Left ventricle myocardium inferior (tissue), 1 donor: ENCODE measurements at regions not wholly inside any gene's neighbourhood (a gene's known extent, or its start where the extent isn't known, plus 50 kb on each side); places are given as distances from the start of the nearest gene placed in this dataset.
A peak's percentile ranks its signal among the peaks of the same experiment; 100 is the strongest.

ENCODE experiments used
- DNase-seq: peaks from one replicate; pipeline ENCODE4 v3.0.0-alpha.2; 2020
- H3K27ac ChIP-seq: fragments of 200-600 bp; replicated peaks from 2 replicates; pipeline ENCODE4 v1.8.0; 2021
- H3K27me3 ChIP-seq: fragments of 200-600 bp; 2 replicates; pipeline ENCODE4 v1.8.0; 2021; ENCODE audit warnings: low read depth
- H3K36me3 ChIP-seq: fragments of 200-600 bp; 2 replicates; pipeline ENCODE4 v1.8.0; 2021
- H3K4me1 ChIP-seq: fragments of 200-600 bp; 2 replicates; pipeline ENCODE4 v1.8.0; 2021
- H3K4me3 ChIP-seq: fragments of 200-600 bp; 2 replicates; pipeline ENCODE4 v1.8.0; 2021; ENCODE audit warnings: mild to moderate bottlenecking, moderate library complexity
- H3K9me3 ChIP-seq: fragments of 200-600 bp; replicated peaks from 2 replicates; pipeline ENCODE4 v1.8.0; 2021
- intact Hi-C: fragments of 100-400 bp; cut with micrococcal nuclease; formaldehyde crosslinking; loops from one replicate; pipeline ENCODE4 v1.11.0; 2022
- TF ChIP-seq, protein P1 (sequence below): fragments of 200-600 bp; IDR thresholded peaks from 2 replicates; pipeline ENCODE4 v1.8.0; 2021; ENCODE audit warnings: antibody characterized with exemption, mild to moderate bottlenecking, borderline replicate concordance
- donor health status: DM: no; HTN: yes; CAD: no; lungs with severe emphysema.

DNA sequence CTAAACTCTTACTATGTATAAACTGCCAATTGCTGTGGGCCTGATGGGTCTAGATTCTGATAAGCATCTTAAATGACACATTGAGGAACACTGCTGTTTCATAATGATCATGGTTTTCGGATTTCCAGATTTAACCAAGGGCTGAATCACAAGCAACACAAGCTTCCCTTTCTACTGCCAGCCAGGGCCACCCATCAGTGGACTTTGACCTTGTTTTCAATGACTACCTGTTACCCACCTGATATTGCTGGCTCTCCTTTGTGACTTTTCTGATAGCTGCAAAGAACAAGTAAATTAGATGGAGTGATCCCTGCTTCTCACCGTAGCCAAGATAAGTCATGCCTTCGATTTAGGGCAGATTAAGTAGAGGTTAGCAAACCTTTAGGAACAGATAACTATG is 259.0 kb downstream of the PAX3 start:
- TF ChIP-seq, protein P1, sequence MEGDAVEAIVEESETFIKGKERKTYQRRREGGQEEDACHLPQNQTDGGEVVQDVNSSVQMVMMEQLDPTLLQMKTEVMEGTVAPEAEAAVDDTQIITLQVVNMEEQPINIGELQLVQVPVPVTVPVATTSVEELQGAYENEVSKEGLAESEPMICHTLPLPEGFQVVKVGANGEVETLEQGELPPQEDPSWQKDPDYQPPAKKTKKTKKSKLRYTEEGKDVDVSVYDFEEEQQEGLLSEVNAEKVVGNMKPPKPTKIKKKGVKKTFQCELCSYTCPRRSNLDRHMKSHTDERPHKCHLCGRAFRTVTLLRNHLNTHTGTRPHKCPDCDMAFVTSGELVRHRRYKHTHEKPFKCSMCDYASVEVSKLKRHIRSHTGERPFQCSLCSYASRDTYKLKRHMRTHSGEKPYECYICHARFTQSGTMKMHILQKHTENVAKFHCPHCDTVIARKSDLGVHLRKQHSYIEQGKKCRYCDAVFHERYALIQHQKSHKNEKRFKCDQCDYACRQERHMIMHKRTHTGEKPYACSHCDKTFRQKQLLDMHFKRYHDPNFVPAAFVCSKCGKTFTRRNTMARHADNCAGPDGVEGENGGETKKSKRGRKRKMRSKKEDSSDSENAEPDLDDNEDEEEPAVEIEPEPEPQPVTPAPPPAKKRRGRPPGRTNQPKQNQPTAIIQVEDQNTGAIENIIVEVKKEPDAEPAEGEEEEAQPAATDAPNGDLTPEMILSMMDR: no peak
- H3K9me3 ChIP-seq: no peaks in the 10 kb centered on the region
- H3K4me1 ChIP-seq: no peaks in the 10 kb centered on the region
- no peak overlapping the region for H3K4me3 ChIP-seq
- no peaks in the 10 kb centered on the region for H3K36me3 ChIP-seq
- peaks cover 24% of the 10 kb centered on the region for H3K27me3 ChIP-seq
- intact Hi-C loops: no loop called here
- H3K27ac ChIP-seq: no peak overlapping the region
- no peak for DNase-seq

DNA sequence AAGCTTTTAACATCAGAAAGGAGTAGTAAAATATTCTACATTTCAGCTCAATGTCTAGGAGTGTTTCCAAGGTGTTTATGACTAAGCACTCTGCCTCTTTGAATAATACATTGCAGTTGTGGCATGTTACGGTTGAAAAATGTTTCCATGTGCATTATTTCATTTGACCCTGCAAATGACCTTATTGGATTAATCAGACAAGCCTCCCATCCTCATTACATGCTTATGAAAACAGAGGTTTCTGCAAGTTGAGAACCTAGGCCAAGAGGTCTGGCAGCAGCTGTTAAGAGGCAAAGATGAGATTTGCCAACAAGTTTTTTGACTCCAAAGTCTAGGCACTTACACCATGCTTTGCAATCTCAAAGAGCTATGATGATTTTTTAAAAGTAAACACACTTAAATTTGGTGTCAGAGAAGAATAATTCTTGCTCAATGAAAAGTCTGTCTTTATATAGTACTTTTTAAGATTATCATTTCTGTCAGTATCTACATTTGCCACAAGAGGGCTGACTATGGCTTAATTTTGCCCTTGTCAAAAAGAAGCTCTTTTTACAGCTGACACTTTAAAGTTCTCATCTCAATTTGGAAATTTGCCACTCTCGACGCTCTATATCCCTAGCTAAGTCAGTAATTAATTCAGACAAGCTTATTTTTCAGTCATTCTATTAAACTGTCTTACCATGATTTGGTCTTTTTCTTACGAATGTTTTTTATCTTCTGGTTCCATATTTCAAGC is 260.6 kb downstream of the PAX3 start:
- intact Hi-C loops: no loop called here
- peaks cover 22% of the 10 kb centered on the region for H3K27me3 ChIP-seq
- H3K4me3 ChIP-seq: no peak overlapping the region
- TF ChIP-seq, protein P1: peak; percentile 49
- DNase-seq: no peak
- H3K27ac ChIP-seq: no peak overlapping the region
- no peaks in the 10 kb centered on the region for H3K9me3 ChIP-seq
- no peaks in the 10 kb centered on the region for H3K4me1 ChIP-seq
- no peaks in the 10 kb centered on the region for H3K36me3 ChIP-seq

DNA sequence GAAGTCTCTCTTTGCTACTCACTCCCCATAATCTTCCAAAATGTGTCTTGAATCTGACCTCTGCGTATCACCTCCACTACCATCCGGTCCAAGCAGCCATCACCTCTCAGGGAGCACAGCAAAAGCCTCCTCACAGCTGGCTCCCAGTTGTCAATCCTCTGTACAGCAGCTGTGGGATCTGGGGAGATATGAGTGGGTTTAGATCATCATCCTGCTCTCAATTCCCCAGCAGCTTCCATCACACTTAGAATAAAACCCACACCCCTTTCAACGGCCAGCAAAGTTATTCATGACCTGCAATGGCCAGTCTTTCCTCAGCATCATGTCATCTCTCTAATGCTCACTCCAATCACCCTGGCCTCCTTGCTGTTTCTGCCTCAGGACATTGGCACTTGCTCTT is 261.6 kb downstream of the PAX3 start:
- Histone ChIP-seq H3K36me3 (no peaks in the 10 kb centered on the region), H3K27me3 (peaks cover 22% of the 10 kb centered on the region), H3K27ac (no peak overlapping the region), H3K4me3 (no peak overlapping the region), H3K9me3 (no peaks in the 10 kb centered on the region), H3K4me1 (no peaks in the 10 kb centered on the region)
- intact Hi-C loops: no loop called here
- TF ChIP-seq, protein P1: no peak
- DNase-seq: no peak

DNA sequence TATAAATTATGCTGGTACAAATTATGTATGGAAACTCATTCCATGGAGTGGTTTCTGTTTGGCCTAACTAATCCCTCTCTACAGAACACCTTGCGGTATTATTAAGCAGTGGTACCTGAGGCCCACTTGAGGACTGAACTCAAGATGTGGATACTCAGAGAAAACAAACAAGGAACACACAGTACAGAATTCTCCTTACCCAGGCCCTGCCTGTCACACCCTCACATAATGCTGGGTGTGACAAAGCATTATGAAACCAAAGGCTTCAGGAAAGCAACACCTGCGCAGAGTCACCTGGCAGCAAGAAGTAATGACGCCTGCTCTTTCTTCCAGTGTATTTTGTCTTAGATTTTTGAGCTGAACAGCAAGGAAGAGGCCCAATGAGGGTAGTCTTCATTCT is 264.7 kb downstream of the PAX3 start:
- H3K27ac ChIP-seq: no peak overlapping the region
- peaks cover 6% of the 10 kb centered on the region for H3K9me3 ChIP-seq
- no peaks in the 10 kb centered on the region for H3K4me1 ChIP-seq
- intact Hi-C loops: no loop called here
- TF ChIP-seq, protein P1: no peak
- no peaks in the 10 kb centered on the region for H3K36me3 ChIP-seq
- peaks cover 8% of the 10 kb centered on the region for H3K27me3 ChIP-seq
- H3K4me3 ChIP-seq: no peak overlapping the region
- no peak for DNase-seq

DNA sequence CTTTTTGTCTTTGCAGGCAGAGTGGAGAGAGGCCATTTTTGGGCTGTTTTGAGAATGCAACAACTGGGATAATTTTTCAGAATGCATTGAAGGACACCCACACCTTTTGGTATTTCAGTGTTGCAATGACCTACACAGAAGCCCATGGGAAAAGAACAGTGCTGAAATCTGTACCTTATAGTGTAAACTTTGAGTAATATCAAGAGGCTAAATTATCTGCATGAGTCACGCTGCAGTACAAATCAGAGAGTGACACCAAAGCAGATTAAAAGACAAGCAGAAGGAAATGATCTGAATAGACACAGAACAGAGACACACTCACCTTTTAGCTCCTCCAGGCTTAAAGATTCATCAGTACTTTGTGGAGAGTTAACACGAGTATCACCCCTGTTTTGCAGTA is 265.3 kb downstream of the PAX3 start:
- intact Hi-C loops: no loop called here
- peaks cover 9% of the 10 kb centered on the region for H3K9me3 ChIP-seq
- no peaks in the 10 kb centered on the region for H3K4me1 ChIP-seq
- H3K36me3 ChIP-seq: no peaks in the 10 kb centered on the region
- H3K27me3 ChIP-seq: peaks cover 8% of the 10 kb centered on the region
- no peak overlapping the region for H3K27ac ChIP-seq
- no peak overlapping the region for H3K4me3 ChIP-seq
- no peak for DNase-seq
- TF ChIP-seq, protein P1: no peak
